Myocyte (in vitro differentiated cells): ENCODE measurements at regions not wholly inside any gene's neighbourhood (a gene's known extent, or its start where the extent isn't known, plus 50 kb on each side); places are given as distances from the start of the nearest gene placed in this dataset.
"Not testable (repeated sequence)": the region's sequence is repeated elsewhere in the genome, so short reads cannot be mapped to it uniquely, and the experiment has no call there.

Experiments used
- DNase-seq: peaks from one replicate; pipeline ENCODE4 v3.0.0-alpha.2; 2012; ENCODE audit warnings: low read depth

DNA sequence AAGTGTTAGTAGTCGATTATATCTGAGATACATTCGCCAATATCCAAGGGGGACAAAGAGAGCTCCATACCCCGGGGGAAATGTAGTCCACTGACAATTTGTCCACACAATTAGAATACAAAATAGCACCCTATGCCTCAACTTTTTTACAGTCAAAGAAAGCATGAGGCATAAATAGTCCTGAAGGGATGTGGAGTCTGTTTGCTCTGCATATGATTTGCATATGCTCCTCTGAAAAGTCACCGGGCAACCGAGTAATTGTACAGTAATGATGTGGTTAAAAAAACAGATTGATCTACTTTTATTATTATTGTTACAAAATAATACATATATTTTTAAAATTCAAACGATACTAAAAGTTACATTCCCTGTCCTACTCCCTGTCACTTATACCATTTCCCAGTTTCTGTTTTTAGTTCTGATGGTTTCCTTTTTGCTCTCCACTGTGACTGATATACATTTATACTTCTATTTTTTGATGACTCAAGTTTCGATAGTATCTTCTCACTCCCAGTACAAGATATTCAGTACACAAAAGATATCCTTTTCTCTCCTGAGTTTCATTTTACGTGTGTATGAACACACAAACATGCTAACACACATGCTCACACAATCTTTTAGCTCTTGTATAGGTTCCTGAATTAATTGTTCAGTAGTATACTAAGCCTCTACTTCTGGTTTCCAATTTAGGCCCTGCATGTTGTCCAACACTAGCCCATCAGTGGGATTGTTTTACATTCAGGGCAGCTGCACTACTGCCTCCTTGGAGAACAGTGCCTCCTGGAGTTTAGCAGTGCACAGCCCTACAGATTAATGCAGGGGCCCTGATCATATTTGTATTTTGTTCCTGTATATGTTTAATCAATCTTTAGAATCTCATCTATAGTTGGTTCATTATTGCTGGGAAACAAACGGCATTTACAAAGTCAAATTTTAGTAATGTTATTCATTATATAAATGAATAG lies 130.9 kb downstream of the TES start:
- peak; percentile 59 for DNase-seq

DNA sequence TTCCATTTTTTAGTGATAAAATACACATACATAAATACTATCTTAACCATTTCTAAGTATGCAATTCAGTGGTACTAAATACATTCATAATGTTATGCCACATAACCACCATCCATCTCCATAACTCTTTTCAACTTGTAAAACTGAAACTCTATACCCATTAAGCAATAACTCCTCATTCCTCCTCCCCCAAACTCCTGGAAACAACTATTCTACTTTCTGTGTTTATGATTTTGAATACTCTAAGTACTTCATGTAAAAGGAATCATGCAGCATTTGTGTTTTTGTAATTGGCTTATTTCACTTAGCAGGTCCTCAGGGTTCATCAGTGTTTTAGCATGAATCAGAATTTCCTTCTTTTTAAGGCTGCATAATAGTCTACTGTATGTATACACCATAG lies 131.8 kb downstream of the TES start:
- peak; percentile 32 for DNase-seq

DNA sequence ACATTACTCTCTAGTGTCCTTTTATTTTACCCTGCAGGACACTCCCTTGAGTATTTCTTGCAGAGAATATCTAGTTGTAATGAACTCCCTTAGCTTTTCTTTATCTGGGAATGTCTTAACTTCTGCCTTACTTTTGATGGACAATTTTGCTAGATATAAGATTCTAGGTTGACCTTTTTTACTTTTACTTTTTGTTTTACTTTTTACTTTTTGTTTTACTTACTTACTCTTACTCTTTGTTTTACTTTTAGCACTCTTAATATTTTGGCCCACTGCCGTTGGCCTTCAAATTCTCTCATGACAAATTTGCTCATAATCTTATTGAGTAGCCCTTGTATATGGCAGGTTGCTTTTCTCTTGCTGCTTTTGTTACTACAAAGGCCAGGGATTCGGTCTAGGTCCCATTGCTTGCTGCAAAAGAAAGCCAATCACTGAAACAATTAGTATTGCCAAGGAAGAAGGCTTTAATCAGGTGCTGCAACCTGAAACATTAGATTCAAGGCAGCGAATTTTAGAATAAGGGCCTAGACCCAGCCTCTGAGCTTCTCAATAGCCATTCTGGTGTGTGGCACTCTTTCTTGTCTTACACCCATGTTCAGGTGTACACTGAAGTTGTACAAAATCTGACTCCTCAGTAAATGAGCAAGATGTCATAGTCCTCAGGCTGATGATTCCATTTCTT lies 137.0 kb downstream of the TES start:
- no peak for DNase-seq

DNA sequence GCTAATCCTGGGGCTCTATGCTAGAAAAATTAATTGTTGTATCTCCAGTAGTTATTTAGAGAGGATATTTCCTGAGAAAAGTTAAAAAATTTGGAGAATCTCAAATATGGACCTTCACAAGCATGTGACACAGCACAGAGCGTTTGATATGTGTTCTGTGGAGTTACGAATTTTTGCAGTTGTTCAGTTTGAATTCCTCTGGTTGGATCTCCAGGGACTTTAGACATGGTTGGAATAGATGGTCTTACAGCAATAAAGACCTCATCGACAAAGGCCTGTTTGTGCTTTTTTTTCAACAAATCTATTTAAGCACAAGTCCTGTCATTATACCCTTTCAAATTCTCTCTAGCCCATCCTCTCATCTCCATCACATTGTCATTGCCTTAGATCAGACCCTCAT lies 138.0 kb downstream of the TES start:
- DNase-seq, result peak; percentile 78

DNA sequence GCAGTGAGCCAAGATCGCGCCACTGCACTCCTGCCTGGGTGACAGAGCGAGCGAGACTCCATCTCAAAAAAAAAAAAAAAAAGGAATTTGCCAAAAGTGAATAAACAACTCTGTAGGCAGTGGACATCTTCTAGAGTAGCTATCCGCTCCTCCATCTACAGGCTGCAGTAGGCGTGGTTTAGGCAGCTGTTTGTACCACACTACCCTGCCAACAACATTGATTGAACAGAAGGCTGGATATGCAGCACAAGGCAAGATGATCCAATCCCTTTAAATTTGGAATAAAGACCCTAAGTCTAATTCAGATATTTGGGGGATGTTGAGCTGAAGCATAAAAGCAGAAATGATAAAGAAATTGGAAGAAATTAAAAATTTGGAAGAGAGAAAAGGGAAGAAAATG lies 141.6 kb downstream of the TES start:
- DNase-seq, result peak; percentile 64

DNA sequence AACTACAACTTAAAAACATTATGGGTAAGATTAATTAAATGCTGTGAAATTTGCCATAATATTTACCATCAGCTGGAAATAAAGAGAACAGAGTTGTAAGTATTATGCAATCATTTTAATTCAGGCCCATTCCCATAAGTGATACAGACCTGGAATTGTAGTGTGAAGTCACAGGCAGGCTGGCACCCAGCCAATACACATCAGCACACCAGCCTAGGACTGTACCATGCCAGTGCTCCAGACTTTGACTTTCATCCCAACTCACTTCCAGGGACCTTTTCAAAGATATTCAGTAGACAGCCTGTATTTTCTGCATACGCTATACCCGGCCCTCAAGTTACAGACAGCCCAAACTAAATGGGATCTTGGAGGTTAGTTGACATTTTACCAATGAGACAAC lies 143.3 kb downstream of the TES start:
- DNase-seq, result peak; percentile 26

DNA sequence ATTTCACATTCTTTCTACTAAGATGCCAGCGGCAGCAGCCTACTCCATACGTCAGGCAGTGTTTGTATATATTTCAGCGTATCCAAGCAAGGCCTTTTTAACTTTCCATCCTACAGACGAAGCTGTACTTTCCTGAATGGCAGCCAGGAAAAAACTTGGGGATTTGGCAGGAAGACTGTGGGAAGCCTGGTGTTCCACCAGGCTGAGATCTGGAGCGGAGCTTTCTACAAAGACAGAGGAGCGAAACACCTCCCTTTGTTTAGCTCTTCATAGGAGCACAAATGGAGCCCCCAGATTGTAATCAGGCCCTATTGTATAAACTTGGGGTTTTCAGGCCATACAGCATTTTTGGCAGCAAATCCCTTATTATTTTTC lies 143.8 kb downstream of the TES start:
- DNase-seq, result peak; percentile 53

DNA sequence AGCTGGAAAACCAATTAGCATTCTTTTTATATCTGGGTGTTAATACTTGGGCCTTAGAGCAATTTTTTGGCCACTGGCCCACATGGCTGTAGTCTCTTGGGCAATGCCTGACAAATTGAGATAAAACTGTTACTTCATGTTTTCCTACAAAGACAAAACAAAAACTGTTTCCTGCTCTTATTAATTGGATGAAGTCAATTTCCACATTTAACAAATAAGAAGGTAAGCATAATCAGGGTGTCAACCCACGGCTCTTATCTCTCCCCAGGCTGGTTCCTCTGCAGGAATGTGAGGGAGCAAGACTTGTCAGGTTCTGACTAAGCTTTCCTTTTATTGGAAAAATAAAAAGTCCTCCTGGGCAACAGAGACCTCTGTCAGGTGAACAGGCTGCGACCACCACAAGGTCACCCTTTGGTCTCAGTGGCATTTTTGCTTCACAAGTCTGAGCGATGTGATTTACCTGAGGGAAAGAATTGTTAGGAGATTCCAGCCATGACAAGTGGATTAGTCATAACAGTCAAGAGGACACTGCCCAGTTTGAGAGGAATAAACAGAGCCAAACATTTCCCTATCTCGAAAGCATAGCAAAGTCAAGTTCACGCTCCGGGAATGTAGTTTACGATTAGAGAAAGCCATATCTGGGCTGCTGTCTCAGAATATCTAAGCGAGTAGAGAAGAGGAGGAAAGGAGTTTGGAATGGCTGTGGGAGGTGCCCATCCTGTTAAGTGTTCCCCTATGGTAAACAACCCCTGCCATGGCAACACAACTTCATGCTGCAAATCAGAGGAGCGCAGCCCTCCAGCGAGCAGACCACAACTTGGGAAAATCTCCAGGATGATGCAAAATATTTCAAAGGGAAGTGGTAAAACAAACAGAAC lies 144.4 kb downstream of the TES start:
- DNase-seq, result peak; percentile 94

DNA sequence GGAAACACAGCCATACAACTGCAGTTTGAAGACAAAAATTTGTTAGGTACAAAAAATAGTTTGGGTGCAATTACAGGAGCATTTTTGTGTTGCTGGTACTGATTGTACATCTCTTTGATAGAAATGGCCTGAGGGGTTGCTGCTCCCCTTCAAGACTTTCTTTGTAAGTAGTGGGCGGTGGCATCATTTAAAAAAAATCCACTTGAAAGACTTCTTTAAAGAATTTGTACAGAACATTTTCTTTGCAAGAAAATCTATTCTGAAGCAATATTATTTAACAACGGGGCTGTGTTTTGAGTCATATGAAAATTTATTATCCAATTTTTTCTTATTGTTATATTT lies 144.1 kb upstream of the CAV2 start:
- DNase-seq, result no peak

DNA sequence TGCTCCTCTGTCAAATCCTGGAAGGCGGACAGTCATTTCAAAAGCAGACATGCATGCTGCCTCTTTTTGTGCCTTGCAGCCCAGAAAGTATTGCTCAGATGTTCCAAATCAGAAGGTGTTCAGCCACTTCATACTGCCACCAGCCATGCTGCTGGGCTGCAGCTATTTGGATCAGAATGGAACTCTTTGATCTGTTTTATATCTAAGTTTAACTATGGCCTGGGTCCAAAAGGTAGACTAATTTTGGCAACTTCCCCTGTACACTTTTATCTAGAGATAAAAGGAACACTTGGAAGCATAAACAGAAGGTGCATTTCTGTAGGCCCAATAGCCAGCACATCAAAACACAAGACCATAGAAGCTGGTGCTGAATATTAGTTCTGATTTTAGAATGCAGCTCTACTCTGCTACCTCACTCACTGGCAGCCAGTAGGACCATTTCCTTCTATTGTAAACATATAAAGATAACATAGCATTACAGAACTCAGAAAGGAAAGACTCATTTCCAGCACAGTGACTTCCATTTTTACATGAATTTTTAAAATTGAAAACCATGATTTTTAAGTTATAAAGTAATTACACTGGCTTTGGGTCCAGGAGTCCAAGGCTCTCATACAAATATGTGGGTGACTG lies 143.1 kb upstream of the CAV2 start:
- no peak for DNase-seq

DNA sequence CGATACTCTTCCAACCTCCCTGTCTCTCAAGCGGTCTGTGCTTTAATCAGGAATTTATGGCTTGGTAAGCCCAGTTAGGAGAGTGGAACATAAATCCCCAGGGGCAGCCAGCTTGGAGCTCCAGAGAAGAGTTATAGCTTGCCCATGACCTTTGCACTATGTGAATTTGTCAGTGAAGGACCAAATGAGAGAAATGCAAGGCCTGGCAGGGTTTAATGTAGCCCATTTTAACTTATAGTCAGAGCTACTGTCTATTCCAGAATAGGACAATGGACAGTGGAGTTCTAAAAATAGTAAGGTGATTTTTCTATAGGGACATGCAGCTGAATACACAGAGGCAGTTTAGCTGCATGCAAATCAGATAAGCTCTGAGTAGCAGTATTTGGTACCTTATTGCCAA lies 142.6 kb upstream of the CAV2 start:
- no peak for DNase-seq

DNA sequence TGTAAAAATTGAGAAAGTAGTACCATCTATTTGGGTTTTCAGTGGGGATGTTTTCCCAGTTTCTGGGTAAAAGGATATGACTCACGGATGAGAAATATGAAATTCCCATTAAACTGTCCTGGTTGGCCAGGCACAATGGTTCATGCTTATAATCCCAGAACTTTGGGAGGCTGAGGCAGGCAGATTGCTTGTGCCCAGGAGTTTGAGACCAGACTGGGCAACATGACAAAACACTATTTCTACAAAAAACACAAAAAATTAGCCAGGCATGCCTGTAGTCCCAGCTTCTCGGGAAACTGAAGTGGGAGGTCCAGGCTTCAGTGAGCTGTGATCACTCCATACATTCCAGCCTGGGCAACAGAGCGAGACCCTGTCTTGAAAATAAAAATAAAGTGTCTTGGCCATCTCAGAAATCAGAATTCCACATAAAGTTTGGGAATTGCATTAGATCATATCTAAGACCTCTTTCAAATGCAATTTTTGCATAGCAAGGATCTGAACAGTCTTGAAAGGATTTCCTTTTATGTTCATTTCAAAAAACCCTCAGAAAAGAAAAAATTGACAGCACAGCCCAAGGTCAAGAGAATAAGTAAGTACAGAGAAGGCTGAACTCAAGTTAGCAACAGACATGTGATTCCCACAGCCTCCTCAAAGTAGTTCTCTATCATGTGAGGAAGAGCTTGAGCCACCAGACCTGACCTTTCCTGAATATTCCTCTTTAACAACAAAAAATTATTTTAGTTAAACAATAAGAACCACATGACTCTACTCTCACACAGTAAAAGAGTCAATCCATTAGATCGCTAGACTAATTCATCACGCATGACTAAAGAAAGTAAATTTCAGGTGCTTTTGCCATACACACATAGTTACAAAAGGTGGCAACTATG lies 141.5 kb upstream of the CAV2 start:
- DNase-seq, result peak; percentile 38

DNA sequence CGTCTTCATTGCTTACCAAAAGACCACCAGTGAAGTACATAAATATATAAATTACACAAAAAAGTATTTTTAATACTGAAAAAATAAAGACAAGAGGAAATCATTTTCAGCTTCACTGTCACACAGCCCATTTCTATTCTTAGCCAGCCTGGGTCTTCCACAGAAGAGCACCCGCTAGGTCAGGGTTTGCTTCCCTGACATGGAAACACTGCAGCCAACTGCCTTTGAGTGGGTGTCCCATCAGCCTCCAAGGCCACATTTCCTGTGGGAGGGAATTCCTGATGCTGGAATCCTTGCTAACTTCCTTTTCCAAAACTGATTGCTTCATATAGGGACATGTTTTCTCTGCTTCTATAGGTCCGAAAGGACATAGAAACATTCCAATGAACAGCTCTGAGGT lies 137.8 kb upstream of the CAV2 start:
- DNase-seq, result peak; percentile 30

DNA sequence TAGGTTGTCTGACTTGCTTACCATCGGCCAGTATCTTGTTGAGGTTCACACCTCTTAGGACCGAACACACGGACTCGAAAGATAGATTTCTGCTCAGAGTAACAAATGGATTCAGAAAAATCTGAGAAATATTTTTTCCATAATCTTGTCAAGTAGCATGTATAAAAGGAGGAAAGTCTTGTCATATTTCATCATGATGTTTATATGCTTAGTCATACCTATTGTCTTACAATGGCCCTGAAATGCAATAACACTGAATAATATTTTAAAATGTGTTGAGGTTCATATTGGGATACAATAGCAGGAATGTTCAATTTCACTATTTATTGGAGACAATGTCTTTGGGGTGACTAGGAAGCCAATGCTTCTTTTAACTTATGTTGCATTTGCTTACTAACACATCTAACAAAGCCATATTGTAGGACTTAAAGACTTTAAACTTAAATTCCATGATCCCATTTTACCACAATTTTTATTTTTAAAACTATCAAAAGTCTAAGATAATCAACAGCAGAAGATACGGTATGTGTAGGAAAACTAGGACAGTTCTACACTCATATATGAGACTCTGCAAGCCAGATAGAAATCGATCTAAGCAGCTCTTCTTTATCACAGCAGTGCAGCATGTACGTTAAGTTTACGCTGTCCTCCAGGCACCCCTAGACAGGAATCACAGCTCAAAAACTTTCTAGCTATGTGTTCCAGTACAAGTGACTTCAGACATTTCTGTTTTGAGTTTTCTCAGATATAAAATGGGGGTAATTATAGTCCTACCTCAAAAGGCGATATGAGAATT lies 135.7 kb upstream of the CAV2 start:
- DNase-seq, result peak; percentile 30

DNA sequence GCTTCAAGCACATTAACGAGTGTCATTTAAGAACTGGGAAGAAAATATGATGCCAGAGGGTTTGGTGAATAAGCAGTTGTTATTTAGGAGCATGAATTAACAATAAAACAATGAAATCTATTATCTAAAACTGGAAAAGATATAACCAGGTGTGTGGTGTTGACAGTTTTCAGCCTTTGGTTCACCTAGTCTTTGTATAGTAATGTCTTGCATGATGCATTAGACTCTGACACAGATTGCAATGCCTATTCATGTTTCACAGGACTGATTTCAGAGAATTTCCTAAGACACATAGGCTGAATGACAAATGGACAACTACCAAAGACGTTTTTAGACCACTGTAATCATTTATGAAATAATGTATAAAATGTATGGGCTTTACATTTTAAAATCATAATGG lies 135.1 kb upstream of the CAV2 start:
- no peak for DNase-seq

DNA sequence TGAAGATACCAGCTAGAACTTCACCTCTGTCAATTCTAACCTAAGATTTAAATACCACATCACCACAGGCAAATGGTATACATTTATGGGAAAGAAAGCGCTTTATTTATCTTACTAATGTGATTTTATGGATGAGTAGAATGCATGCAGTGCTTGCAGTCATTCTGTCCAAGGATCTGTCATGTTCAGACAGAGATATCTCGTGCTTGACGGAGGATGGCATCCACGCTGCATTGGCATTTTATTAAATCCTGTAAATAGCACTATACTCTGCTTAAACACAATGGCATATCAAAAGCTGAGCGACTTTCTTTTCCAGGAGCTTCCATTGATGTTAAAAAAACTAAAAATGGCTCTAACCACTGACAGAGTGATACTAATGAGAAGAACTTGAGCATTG lies 133.7 kb upstream of the CAV2 start:
- DNase-seq, result no peak

DNA sequence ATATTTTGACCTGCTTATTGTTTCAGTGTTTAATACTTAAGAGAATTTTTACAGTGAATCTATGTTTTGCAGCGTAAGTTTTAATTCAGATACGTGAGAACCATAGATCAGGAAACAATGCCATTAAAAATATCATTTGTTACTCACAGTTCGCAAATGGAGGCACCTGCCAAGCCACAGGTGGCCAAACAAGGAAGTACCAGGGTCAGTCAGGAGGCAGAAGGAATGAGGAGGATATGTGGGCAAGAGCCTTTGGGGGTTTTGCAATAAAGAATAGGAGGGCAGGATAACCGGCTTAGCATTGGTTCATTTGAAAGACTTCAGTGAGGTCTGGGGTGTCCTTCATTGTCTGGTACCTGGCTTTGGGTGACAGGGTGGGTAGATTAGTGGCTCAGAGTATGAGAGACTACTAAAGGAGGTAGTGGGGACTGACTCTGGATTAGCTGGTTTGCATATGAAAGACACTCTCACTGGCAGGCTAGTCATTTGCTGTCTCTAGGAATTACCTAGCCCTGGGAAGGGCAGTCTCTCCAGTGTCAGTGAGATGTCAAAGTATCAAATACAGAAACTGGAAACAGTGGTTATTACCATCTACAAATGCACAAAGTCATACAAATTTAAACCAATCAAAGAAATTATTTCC lies 132.2 kb upstream of the CAV2 start:
- no peak for DNase-seq

DNA sequence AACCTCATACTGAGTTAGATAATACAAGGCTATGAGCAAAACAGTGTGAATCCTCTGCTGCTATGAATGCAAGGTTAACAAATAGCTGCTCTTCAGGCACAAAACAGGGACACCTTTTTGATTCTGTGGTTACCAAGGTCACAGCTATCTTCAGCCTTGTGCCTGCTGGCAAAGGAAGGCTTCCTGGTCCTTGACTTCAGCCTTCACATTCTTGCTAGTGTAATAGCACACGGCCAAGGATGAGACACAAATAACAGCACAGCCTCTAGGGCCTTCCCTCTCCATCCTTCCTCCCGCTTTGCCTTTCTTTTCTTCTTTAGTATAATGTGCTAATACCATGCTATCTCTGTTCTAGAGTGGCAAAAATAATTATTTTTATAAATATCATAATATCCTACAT lies 130.6 kb upstream of the CAV2 start:
- DNase-seq, result no peak

DNA sequence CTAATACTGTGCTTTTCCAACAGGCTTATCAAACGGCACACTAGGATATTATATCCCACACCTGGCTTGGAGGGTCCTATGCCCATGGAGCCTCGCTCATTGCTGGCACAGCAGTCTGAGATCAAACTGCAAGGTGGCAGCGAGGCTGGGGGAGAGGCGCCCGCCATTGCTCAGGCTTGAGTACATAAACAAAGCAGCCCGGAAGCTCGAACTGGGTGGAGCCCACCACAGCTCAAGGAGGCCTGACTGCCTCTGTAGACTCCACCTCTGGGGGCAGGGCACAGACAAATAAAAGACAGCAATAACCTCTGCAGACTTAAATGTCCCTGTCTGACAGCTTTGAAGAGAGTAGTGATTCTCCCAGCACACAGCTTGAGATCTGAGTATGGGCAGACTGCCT lies 128.0 kb upstream of the CAV2 start:
- not testable (repeated sequence) for DNase-seq
